ENCODE measurements at regions not wholly inside any gene's neighbourhood (a gene's known extent, or its start where the extent isn't known, plus 50 kb on each side); places are given as distances from the start of the nearest gene placed in this dataset.

DNA sequence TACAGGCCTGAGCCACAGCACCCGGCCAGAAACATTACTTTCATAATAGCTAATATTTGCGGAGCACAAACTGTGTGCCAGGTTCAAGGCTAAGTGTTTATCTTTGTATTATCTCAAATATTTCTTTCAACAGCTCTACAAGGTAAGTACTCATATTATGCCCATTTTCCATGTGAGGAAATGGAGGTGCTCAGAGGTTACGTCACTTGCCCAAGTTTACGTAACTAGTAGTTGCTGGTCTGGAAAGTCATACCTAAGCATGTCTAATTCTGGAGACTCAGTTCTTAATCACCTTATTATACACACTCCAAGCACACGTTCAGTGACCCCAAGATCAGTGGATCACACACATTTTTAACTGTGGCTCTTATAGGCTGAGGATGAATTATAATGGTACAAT is 177.5 kb downstream of the OXSM start:
- TF ChIP-seq, protein P1, sequence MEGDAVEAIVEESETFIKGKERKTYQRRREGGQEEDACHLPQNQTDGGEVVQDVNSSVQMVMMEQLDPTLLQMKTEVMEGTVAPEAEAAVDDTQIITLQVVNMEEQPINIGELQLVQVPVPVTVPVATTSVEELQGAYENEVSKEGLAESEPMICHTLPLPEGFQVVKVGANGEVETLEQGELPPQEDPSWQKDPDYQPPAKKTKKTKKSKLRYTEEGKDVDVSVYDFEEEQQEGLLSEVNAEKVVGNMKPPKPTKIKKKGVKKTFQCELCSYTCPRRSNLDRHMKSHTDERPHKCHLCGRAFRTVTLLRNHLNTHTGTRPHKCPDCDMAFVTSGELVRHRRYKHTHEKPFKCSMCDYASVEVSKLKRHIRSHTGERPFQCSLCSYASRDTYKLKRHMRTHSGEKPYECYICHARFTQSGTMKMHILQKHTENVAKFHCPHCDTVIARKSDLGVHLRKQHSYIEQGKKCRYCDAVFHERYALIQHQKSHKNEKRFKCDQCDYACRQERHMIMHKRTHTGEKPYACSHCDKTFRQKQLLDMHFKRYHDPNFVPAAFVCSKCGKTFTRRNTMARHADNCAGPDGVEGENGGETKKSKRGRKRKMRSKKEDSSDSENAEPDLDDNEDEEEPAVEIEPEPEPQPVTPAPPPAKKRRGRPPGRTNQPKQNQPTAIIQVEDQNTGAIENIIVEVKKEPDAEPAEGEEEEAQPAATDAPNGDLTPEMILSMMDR (IDR thresholded peaks at IDR 0.05) = no peak
- TF ChIP-seq POLR2A (IDR thresholded peaks at IDR 0.05) (no peak), POLR2AphosphoS5 (IDR thresholded peaks at IDR 0.05) (no peak), EP300 (IDR thresholded peaks at IDR 0.05) (no peak)

Measured in stomach (tissue), 4 donors.